ENCODE measurements at regions not wholly inside any gene's neighbourhood (a gene's known extent, or its start where the extent isn't known, plus 50 kb on each side); places are given as distances from the start of the nearest gene placed in this dataset.

DNA sequence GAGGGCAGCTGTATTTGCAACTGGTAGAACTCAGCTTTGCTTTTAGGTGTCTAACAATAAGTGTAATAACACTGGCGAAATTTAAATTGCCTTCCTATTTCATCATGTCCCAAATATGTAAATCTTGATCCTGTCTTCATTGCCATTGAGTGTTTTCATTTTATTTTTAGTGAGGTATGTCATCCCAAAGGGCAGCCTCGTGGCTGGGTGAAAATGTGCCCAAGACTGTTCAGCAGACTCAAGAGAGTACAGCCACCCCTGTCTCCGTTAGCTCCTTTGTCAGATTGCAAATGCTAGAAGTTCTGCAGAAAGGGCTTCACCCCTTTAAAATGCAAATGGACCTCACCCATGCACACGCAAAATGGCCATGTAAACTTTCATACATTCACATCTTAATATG, 278.8 kb downstream of the RND3 start:
- TF ChIP-seq, protein P1, sequence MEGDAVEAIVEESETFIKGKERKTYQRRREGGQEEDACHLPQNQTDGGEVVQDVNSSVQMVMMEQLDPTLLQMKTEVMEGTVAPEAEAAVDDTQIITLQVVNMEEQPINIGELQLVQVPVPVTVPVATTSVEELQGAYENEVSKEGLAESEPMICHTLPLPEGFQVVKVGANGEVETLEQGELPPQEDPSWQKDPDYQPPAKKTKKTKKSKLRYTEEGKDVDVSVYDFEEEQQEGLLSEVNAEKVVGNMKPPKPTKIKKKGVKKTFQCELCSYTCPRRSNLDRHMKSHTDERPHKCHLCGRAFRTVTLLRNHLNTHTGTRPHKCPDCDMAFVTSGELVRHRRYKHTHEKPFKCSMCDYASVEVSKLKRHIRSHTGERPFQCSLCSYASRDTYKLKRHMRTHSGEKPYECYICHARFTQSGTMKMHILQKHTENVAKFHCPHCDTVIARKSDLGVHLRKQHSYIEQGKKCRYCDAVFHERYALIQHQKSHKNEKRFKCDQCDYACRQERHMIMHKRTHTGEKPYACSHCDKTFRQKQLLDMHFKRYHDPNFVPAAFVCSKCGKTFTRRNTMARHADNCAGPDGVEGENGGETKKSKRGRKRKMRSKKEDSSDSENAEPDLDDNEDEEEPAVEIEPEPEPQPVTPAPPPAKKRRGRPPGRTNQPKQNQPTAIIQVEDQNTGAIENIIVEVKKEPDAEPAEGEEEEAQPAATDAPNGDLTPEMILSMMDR (conservative IDR thresholded peaks at IDR 0.05; ENCODE audit: low read length) = no peak
- no peak for TF ChIP-seq EZH2phosphoT487 (IDR thresholded peaks at IDR 0.05; ENCODE audit: borderline replicate concordance)

Data from Loucy (cell line).